D721Med (cell line): ENCODE measurements at regions not wholly inside any gene's neighbourhood (a gene's known extent, or its start where the extent isn't known, plus 50 kb on each side); places are given as distances from the start of the nearest gene placed in this dataset.

Source experiments
- DNase-seq: peaks from one replicate; pipeline ENCODE4 v3.0.0; 2011; ENCODE audit warnings: low spot score; ENCODE audit not compliant: insufficient read length
- FAIRE-seq: peaks from 2 replicates; lab custom pipeline; 2011; peaks lifted over from hg19 to GRCh38; lab: Jason Lieb, UNC
- CTCF ChIP-seq: IDR thresholded peaks from 2 replicates; pipeline ENCODE4 v1.5.1; 2012; ENCODE audit warnings: mild to moderate bottlenecking, control low read depth; ENCODE audit not compliant: insufficient read depth; ENCODE audit errors: missing control alignments

- TF ChIP-seq CTCF, result no peak
- no peak for FAIRE-seq
- DNase-seq, result no peak
Observed at GRCh38 chr20:12640251-12640650, 368.5 kb upstream of the SPTLC3 start.

- no peak for FAIRE-seq
- DNase-seq, result no peak
- no peak for TF ChIP-seq CTCF
Observed at GRCh38 chr20:12641619-12642018, 367.2 kb upstream of the SPTLC3 start.

- FAIRE-seq, result no peak
- TF ChIP-seq CTCF, result no peak
- DNase-seq, result no peak
Observed at GRCh38 chr20:12644461-12644860, 364.3 kb upstream of the SPTLC3 start.

- FAIRE-seq (no peak), DNase-seq (no peak)
- no peak for TF ChIP-seq CTCF
Observed at GRCh38 chr20:12649234-12649633, 359.5 kb upstream of the SPTLC3 start.

- DNase-seq, result no peak
- no peak for TF ChIP-seq CTCF
- FAIRE-seq, result no peak
Observed at GRCh38 chr20:12653642-12654041, 355.1 kb upstream of the SPTLC3 start.

GRCh38 chr20:12659942-12660341 lies 348.8 kb upstream of the SPTLC3 start:
- no peak for DNase-seq
- no peak for FAIRE-seq

GRCh38 chr20:12660918-12661317 lies 347.9 kb upstream of the SPTLC3 start:
- FAIRE-seq (no peak), DNase-seq (no peak)
- TF ChIP-seq CTCF, result no peak

More at GRCh38 chr20:12659942-12660341, 348.8 kb upstream of the SPTLC3 start:
- TF ChIP-seq CTCF, result no peak
